ENCODE measurements at regions not wholly inside any gene's neighbourhood (a gene's known extent, or its start where the extent isn't known, plus 50 kb on each side); places are given as distances from the start of the nearest gene placed in this dataset.

- no peaks in the 10 kb centered on the region for H3K36me3 ChIP-seq (ENCODE audit: insufficient read depth, low read length)
- H3K4me1 ChIP-seq (ENCODE audit: insufficient read depth, low read length) = no peaks in the 10 kb centered on the region
- no peaks in the 10 kb centered on the region for H3K9me3 ChIP-seq (ENCODE audit: control insufficient read depth, insufficient read depth, low read length)
- no peak overlapping the region for H3K9ac ChIP-seq (ENCODE audit: low read depth, low read length)
These were observed 75.5 kb downstream of the ASB1 start for GRCh38 chr2:238502088-238502810.

- Histone ChIP-seq H3K36me3 (ENCODE audit: insufficient read depth, low read length) (no peaks in the 10 kb centered on the region), H3K4me1 (ENCODE audit: insufficient read depth, low read length) (no peaks in the 10 kb centered on the region), H3K9ac (ENCODE audit: low read depth, low read length) (no peak overlapping the region), H3K9me3 (ENCODE audit: control insufficient read depth, insufficient read depth, low read length) (no peaks in the 10 kb centered on the region)
These were observed 76.4 kb downstream of the ASB1 start for GRCh38 chr2:238502956-238503791.

- Histone ChIP-seq H3K9ac (ENCODE audit: low read depth, low read length) (no peak overlapping the region), H3K4me1 (ENCODE audit: insufficient read depth, low read length) (0 out of 2 replicates have a peak, but pooled peaks cover 3% of the 10 kb centered on the region), H3K9me3 (ENCODE audit: control insufficient read depth, insufficient read depth, low read length) (no peaks in the 10 kb centered on the region), H3K36me3 (ENCODE audit: insufficient read depth, low read length) (no peaks in the 10 kb centered on the region)
These were observed 77.6 kb downstream of the ASB1 start for GRCh38 chr2:238504181-238504931.

GRCh38 chr2:238505119-238505891, 78.6 kb downstream of the ASB1 start:
- Histone ChIP-seq H3K4me1 (ENCODE audit: insufficient read depth, low read length) (0 out of 2 replicates have a peak, but pooled peaks cover 3% of the 10 kb centered on the region), H3K9ac (ENCODE audit: low read depth, low read length) (no peak overlapping the region), H3K36me3 (ENCODE audit: insufficient read depth, low read length) (no peaks in the 10 kb centered on the region), H3K9me3 (ENCODE audit: control insufficient read depth, insufficient read depth, low read length) (no peaks in the 10 kb centered on the region)

GRCh38 chr2:238505892-238506280, 79.2 kb downstream of the ASB1 start:
- Histone ChIP-seq H3K9ac (ENCODE audit: low read depth, low read length) (no peak overlapping the region), H3K4me1 (ENCODE audit: insufficient read depth, low read length) (0 out of 2 replicates have a peak, but pooled peaks cover 3% of the 10 kb centered on the region), H3K9me3 (ENCODE audit: control insufficient read depth, insufficient read depth, low read length) (no peaks in the 10 kb centered on the region), H3K36me3 (ENCODE audit: insufficient read depth, low read length) (no peaks in the 10 kb centered on the region)

- H3K9me3 ChIP-seq (ENCODE audit: control insufficient read depth, insufficient read depth, low read length) = no peaks in the 10 kb centered on the region
- H3K36me3 ChIP-seq (ENCODE audit: insufficient read depth, low read length) = no peaks in the 10 kb centered on the region
- no peak overlapping the region for H3K9ac ChIP-seq (ENCODE audit: low read depth, low read length)
- H3K4me1 ChIP-seq (ENCODE audit: insufficient read depth, low read length) = 0 out of 2 replicates have a peak, but pooled peaks cover 3% of the 10 kb centered on the region
These were observed 79.8 kb downstream of the ASB1 start for GRCh38 chr2:238506371-238507068.

- H3K9ac ChIP-seq (ENCODE audit: low read depth, low read length) = no peak overlapping the region
These were observed 81.1 kb downstream of the ASB1 start for GRCh38 chr2:238507836-238508235.

GRCh38 chr2:238509151-238509835, 82.6 kb downstream of the ASB1 start:
- Histone ChIP-seq H3K9me3 (ENCODE audit: control insufficient read depth, insufficient read depth, low read length) (no peaks in the 10 kb centered on the region), H3K9ac (ENCODE audit: low read depth, low read length) (no peak overlapping the region), H3K4me1 (ENCODE audit: insufficient read depth, low read length) (0 out of 2 replicates have a peak, but pooled peaks cover 3% of the 10 kb centered on the region), H3K36me3 (ENCODE audit: insufficient read depth, low read length) (no peaks in the 10 kb centered on the region)

More at GRCh38 chr2:238507836-238508235, 81.1 kb downstream of the ASB1 start:
- Histone ChIP-seq H3K9me3 (ENCODE audit: control insufficient read depth, insufficient read depth, low read length) (no peaks in the 10 kb centered on the region), H3K36me3 (ENCODE audit: insufficient read depth, low read length) (no peaks in the 10 kb centered on the region), H3K4me1 (ENCODE audit: insufficient read depth, low read length) (0 out of 2 replicates have a peak, but pooled peaks cover 3% of the 10 kb centered on the region)

- Histone ChIP-seq H3K36me3 (ENCODE audit: insufficient read depth, low read length) (no peaks in the 10 kb centered on the region), H3K9ac (ENCODE audit: low read depth, low read length) (no peak overlapping the region), H3K9me3 (ENCODE audit: control insufficient read depth, insufficient read depth, low read length) (no peaks in the 10 kb centered on the region), H3K4me1 (ENCODE audit: insufficient read depth, low read length) (0 out of 2 replicates have a peak, but pooled peaks cover 3% of the 10 kb centered on the region)
These were observed 83.2 kb downstream of the ASB1 start for GRCh38 chr2:238509903-238510302.

- Histone ChIP-seq H3K9me3 (ENCODE audit: control insufficient read depth, insufficient read depth, low read length) (no peaks in the 10 kb centered on the region), H3K9ac (ENCODE audit: low read depth, low read length) (no peak overlapping the region), H3K4me1 (ENCODE audit: insufficient read depth, low read length) (0 out of 2 replicates have a peak, but pooled peaks cover 3% of the 10 kb centered on the region), H3K36me3 (ENCODE audit: insufficient read depth, low read length) (no peaks in the 10 kb centered on the region)
These were observed 84.3 kb downstream of the ASB1 start for GRCh38 chr2:238510911-238511613.

- no peaks in the 10 kb centered on the region for H3K9me3 ChIP-seq (ENCODE audit: control insufficient read depth, insufficient read depth, low read length)
- no peaks in the 10 kb centered on the region for H3K36me3 ChIP-seq (ENCODE audit: insufficient read depth, low read length)
- H3K4me1 ChIP-seq (ENCODE audit: insufficient read depth, low read length) = 0 out of 2 replicates have a peak, but pooled peaks cover 3% of the 10 kb centered on the region
- no peak overlapping the region for H3K9ac ChIP-seq (ENCODE audit: low read depth, low read length)
These were observed 84.9 kb downstream of the ASB1 start for GRCh38 chr2:238511614-238511950.

GRCh38 chr2:238512247-238512867, 85.6 kb downstream of the ASB1 start:
- no peak overlapping the region for H3K9ac ChIP-seq (ENCODE audit: low read depth, low read length)
- H3K36me3 ChIP-seq (ENCODE audit: insufficient read depth, low read length) = no peaks in the 10 kb centered on the region
- H3K4me1 ChIP-seq (ENCODE audit: insufficient read depth, low read length) = 0 out of 2 replicates have a peak, but pooled peaks cover 3% of the 10 kb centered on the region
- H3K9me3 ChIP-seq (ENCODE audit: control insufficient read depth, insufficient read depth, low read length) = peaks cover 3% of the 10 kb centered on the region; the same call in 1 of the 2 replicates
